NB4 (cell line): ENCODE measurements at regions not wholly inside any gene's neighbourhood (a gene's known extent, or its start where the extent isn't known, plus 50 kb on each side); places are given as distances from the start of the nearest gene placed in this dataset.

Experiments
- MYC ChIP-seq: IDR thresholded peaks from 2 replicates; pipeline ENCODE4 v1.6.1; 2011; ENCODE audit warnings: low read depth, low read length
- TF ChIP-seq, protein P1 (sequence below): IDR thresholded peaks from one replicate; pipeline ENCODE4 v1.5.1; 2012; ENCODE audit warnings: low read depth, low read length
- TF ChIP-seq, protein P2 (sequence below): IDR thresholded peaks from 2 replicates; pipeline ENCODE4 v1.6.1; 2011; ENCODE audit warnings: low read depth, low read length

DNA sequence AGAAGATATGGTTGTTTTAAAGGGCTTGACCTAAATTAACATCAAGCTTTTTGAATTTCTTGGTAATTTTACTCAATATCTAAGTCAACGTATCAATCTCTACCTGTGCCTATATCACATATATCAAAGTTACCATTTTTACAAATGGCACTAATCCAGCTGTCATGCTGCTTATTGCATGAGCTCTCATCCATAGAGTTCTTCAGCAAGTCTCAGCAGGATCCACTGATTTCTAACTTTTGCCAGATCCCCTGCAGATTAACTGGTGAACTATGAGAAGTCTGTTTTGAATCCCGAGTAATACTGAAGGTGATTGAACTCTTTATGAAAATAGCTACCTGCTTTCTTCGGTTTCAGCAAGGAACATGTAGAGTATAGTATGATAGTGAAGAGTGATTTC is 1239.8 kb upstream of the ACO1 start:
- TF ChIP-seq, protein P1, sequence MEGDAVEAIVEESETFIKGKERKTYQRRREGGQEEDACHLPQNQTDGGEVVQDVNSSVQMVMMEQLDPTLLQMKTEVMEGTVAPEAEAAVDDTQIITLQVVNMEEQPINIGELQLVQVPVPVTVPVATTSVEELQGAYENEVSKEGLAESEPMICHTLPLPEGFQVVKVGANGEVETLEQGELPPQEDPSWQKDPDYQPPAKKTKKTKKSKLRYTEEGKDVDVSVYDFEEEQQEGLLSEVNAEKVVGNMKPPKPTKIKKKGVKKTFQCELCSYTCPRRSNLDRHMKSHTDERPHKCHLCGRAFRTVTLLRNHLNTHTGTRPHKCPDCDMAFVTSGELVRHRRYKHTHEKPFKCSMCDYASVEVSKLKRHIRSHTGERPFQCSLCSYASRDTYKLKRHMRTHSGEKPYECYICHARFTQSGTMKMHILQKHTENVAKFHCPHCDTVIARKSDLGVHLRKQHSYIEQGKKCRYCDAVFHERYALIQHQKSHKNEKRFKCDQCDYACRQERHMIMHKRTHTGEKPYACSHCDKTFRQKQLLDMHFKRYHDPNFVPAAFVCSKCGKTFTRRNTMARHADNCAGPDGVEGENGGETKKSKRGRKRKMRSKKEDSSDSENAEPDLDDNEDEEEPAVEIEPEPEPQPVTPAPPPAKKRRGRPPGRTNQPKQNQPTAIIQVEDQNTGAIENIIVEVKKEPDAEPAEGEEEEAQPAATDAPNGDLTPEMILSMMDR = no peak
- TF ChIP-seq, protein P2, sequence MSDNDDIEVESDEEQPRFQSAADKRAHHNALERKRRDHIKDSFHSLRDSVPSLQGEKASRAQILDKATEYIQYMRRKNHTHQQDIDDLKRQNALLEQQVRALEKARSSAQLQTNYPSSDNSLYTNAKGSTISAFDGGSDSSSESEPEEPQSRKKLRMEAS = no peak
- TF ChIP-seq MYC = no peak
